ENCODE measurements at regions not wholly inside any gene's neighbourhood (a gene's known extent, or its start where the extent isn't known, plus 50 kb on each side); places are given as distances from the start of the nearest gene placed in this dataset.

DNA sequence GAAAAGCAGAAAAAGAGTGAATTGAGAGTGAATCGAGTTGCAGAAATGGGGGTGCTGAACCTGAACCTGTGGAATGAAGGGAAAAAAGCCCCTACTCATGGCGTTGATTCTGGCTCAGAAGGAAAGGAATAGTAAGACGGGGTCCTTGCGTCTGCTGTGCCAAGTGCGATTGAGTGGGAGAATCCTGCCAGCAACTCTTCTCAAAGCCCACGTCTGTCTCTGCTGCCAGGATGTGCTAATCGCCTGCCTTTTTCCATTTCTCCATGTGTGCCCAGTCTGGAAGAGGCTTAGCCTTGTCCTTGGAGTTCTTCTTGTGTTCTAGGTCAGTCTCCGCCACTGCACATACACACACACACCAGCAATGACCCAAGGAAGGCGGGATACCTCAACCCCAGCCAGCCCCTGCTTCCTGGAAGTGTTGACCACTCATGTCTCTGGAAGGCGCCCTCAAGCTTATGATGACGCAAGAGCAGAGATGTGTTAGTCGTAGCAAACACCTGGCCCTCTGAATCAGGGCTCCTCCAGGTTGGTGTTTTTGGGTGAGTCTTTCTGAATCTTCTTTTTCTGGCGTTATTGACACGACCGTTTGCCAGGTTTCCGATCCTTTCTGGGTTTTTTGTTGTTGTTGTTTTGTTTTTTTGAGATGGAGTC lies 262.4 kb upstream of the PROK2 start:
- TF ChIP-seq, protein P1, sequence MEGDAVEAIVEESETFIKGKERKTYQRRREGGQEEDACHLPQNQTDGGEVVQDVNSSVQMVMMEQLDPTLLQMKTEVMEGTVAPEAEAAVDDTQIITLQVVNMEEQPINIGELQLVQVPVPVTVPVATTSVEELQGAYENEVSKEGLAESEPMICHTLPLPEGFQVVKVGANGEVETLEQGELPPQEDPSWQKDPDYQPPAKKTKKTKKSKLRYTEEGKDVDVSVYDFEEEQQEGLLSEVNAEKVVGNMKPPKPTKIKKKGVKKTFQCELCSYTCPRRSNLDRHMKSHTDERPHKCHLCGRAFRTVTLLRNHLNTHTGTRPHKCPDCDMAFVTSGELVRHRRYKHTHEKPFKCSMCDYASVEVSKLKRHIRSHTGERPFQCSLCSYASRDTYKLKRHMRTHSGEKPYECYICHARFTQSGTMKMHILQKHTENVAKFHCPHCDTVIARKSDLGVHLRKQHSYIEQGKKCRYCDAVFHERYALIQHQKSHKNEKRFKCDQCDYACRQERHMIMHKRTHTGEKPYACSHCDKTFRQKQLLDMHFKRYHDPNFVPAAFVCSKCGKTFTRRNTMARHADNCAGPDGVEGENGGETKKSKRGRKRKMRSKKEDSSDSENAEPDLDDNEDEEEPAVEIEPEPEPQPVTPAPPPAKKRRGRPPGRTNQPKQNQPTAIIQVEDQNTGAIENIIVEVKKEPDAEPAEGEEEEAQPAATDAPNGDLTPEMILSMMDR (conservative IDR thresholded peaks at IDR 0.05; ENCODE audit: low read depth in 2 of 2) = no peak
- TF ChIP-seq EZH2 (IDR thresholded peaks at IDR 0.05; ENCODE audit: low read depth, unreplicated experiment) = no peak
- TF ChIP-seq, protein P2, sequence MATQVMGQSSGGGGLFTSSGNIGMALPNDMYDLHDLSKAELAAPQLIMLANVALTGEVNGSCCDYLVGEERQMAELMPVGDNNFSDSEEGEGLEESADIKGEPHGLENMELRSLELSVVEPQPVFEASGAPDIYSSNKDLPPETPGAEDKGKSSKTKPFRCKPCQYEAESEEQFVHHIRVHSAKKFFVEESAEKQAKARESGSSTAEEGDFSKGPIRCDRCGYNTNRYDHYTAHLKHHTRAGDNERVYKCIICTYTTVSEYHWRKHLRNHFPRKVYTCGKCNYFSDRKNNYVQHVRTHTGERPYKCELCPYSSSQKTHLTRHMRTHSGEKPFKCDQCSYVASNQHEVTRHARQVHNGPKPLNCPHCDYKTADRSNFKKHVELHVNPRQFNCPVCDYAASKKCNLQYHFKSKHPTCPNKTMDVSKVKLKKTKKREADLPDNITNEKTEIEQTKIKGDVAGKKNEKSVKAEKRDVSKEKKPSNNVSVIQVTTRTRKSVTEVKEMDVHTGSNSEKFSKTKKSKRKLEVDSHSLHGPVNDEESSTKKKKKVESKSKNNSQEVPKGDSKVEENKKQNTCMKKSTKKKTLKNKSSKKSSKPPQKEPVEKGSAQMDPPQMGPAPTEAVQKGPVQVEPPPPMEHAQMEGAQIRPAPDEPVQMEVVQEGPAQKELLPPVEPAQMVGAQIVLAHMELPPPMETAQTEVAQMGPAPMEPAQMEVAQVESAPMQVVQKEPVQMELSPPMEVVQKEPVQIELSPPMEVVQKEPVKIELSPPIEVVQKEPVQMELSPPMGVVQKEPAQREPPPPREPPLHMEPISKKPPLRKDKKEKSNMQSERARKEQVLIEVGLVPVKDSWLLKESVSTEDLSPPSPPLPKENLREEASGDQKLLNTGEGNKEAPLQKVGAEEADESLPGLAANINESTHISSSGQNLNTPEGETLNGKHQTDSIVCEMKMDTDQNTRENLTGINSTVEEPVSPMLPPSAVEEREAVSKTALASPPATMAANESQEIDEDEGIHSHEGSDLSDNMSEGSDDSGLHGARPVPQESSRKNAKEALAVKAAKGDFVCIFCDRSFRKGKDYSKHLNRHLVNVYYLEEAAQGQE (IDR thresholded peaks at IDR 0.05; ENCODE audit: unreplicated experiment) = no peak
- TF ChIP-seq POLR2AphosphoS5 (IDR thresholded peaks at IDR 0.05; ENCODE audit: low read depth) = no peak
- TF ChIP-seq, protein P3, sequence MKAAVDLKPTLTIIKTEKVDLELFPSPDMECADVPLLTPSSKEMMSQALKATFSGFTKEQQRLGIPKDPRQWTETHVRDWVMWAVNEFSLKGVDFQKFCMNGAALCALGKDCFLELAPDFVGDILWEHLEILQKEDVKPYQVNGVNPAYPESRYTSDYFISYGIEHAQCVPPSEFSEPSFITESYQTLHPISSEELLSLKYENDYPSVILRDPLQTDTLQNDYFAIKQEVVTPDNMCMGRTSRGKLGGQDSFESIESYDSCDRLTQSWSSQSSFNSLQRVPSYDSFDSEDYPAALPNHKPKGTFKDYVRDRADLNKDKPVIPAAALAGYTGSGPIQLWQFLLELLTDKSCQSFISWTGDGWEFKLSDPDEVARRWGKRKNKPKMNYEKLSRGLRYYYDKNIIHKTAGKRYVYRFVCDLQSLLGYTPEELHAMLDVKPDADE (IDR thresholded peaks at IDR 0.05) = no peak
- TF ChIP-seq CREB1 (CRISPR knock-in tag; IDR thresholded peaks at IDR 0.05; ENCODE audit: low read depth) = no peak
- TF ChIP-seq, protein P4, sequence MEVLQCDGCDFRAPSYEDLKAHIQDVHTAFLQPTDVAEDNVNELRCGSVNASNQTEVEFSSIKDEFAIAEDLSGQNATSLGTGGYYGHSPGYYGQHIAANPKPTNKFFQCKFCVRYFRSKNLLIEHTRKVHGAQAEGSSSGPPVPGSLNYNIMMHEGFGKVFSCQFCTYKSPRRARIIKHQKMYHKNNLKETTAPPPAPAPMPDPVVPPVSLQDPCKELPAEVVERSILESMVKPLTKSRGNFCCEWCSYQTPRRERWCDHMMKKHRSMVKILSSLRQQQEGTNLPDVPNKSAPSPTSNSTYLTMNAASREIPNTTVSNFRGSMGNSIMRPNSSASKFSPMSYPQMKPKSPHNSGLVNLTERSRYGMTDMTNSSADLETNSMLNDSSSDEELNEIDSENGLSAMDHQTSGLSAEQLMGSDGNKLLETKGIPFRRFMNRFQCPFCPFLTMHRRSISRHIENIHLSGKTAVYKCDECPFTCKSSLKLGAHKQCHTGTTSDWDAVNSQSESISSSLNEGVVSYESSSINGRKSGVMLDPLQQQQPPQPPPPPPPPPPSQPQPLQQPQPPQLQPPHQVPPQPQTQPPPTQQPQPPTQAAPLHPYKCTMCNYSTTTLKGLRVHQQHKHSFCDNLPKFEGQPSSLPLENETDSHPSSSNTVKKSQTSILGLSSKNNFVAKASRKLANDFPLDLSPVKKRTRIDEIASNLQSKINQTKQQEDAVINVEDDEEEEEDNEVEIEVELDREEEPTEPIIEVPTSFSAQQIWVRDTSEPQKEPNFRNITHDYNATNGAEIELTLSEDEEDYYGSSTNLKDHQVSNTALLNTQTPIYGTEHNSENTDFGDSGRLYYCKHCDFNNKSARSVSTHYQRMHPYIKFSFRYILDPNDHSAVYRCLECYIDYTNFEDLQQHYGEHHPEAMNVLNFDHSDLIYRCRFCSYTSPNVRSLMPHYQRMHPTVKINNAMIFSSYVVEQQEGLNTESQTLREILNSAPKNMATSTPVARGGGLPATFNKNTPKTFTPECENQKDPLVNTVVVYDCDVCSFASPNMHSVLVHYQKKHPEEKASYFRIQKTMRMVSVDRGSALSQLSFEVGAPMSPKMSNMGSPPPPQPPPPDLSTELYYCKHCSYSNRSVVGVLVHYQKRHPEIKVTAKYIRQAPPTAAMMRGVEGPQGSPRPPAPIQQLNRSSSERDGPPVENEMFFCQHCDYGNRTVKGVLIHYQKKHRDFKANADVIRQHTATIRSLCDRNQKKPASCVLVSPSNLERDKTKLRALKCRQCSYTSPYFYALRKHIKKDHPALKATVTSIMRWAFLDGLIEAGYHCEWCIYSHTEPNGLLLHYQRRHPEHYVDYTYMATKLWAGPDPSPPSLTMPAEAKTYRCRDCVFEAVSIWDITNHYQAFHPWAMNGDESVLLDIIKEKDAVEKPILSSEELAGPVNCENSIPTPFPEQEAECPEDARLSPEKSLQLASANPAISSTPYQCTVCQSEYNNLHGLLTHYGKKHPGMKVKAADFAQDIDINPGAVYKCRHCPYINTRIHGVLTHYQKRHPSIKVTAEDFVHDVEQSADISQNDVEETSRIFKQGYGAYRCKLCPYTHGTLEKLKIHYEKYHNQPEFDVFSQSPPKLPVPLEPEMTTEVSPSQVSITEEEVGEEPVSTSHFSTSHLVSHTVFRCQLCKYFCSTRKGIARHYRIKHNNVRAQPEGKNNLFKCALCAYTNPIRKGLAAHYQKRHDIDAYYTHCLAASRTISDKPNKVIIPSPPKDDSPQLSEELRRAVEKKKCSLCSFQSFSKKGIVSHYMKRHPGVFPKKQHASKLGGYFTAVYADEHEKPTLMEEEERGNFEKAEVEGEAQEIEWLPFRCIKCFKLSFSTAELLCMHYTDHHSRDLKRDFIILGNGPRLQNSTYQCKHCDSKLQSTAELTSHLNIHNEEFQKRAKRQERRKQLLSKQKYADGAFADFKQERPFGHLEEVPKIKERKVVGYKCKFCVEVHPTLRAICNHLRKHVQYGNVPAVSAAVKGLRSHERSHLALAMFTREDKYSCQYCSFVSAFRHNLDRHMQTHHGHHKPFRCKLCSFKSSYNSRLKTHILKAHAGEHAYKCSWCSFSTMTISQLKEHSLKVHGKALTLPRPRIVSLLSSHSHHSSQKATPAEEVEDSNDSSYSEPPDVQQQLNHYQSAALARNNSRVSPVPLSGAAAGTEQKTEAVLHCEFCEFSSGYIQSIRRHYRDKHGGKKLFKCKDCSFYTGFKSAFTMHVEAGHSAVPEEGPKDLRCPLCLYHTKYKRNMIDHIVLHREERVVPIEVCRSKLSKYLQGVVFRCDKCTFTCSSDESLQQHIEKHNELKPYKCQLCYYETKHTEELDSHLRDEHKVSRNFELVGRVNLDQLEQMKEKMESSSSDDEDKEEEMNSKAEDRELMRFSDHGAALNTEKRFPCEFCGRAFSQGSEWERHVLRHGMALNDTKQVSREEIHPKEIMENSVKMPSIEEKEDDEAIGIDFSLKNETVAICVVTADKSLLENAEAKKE (CRISPR knock-in tag; IDR thresholded peaks at IDR 0.05) = no peak
- TF ChIP-seq JUNB (IDR thresholded peaks at IDR 0.05; ENCODE audit: unreplicated experiment) = no peak
- TF ChIP-seq EZH2phosphoT487 (IDR thresholded peaks at IDR 0.05; ENCODE audit: unreplicated experiment) = no peak
- TF ChIP-seq ZNF331 (CRISPR knock-in tag; IDR thresholded peaks at IDR 0.05; ENCODE audit: low read depth) = no peak
- no peak for TF ChIP-seq NANOG (IDR thresholded peaks at IDR 0.05; ENCODE audit: borderline replicate concordance)
- TF ChIP-seq ZNF114 (CRISPR knock-in tag; IDR thresholded peaks at IDR 0.05) = no peak
